ENCODE measurements at regions not wholly inside any gene's neighbourhood (a gene's known extent, or its start where the extent isn't known, plus 50 kb on each side); places are given as distances from the start of the nearest gene placed in this dataset.

- Histone ChIP-seq H3K4me2 (ENCODE audit: low read depth, low read length, poor library complexity, severe bottlenecking) (no peak overlapping the region), H3K4me3 (ENCODE audit: low read length, poor library complexity, severe bottlenecking) (no peak overlapping the region), H3K9ac (ENCODE audit: low read depth, low read length, poor library complexity, severe bottlenecking) (no peak overlapping the region), H3K36me3 (ENCODE audit: insufficient read depth, low read length) (no peaks in the 10 kb centered on the region), H3K9me2 (replicated peaks; ENCODE audit: low read depth, low read length) (no peaks in the 10 kb centered on the region), H3K4me1 (ENCODE audit: insufficient read depth, low read length, poor library complexity, severe bottlenecking) (no peaks in the 10 kb centered on the region), H4K20me1 (ENCODE audit: insufficient read depth, low read length, poor library complexity, severe bottlenecking) (no peaks in the 10 kb centered on the region), H2AFZ (ENCODE audit: low read length) (no peak overlapping the region), H3K27me3 (ENCODE audit: insufficient read depth, low read length, poor library complexity, severe bottlenecking) (no peaks in the 10 kb centered on the region), H3K9me3 (ENCODE audit: insufficient read depth, low read depth, low read length) (no peaks in the 10 kb centered on the region; the same call in 1 of the 2 replicates), H3K79me2 (ENCODE audit: insufficient read depth, low read length) (no peaks in the 10 kb centered on the region), H3F3A (ENCODE audit: low read depth) (no peaks in the 10 kb centered on the region)
- no peak for TF ChIP-seq EZH2phosphoT487 (IDR thresholded peaks at IDR 0.05; ENCODE audit: borderline replicate concordance)
- TF ChIP-seq CTCF (conservative IDR thresholded peaks at IDR 0.05; ENCODE audit: low read length): no peak
Observed at GRCh38 chr4:24433515-24434214, 150.7 kb downstream of the DHX15 start.

- H3F3A ChIP-seq (ENCODE audit: low read depth): no peaks in the 10 kb centered on the region
- H3K9ac ChIP-seq (ENCODE audit: low read depth, low read length, poor library complexity, severe bottlenecking): no peak overlapping the region
- no peak overlapping the region for H3K4me3 ChIP-seq (ENCODE audit: low read length, poor library complexity, severe bottlenecking)
- no peaks in the 10 kb centered on the region for H3K9me2 ChIP-seq (replicated peaks; ENCODE audit: low read depth, low read length)
- no peaks in the 10 kb centered on the region for H3K9me3 ChIP-seq (ENCODE audit: insufficient read depth, low read depth, low read length)
- no peaks in the 10 kb centered on the region for H3K27me3 ChIP-seq (ENCODE audit: insufficient read depth, low read length, poor library complexity, severe bottlenecking)
- TF ChIP-seq CTCF (conservative IDR thresholded peaks at IDR 0.05; ENCODE audit: low read length): no peak
- no peak for TF ChIP-seq EZH2phosphoT487 (IDR thresholded peaks at IDR 0.05; ENCODE audit: borderline replicate concordance)
- no peak overlapping the region for H2AFZ ChIP-seq (ENCODE audit: low read length)
- no peaks in the 10 kb centered on the region for H3K4me1 ChIP-seq (ENCODE audit: insufficient read depth, low read length, poor library complexity, severe bottlenecking)
- no peaks in the 10 kb centered on the region for H3K36me3 ChIP-seq (ENCODE audit: insufficient read depth, low read length)
- no peaks in the 10 kb centered on the region for H4K20me1 ChIP-seq (ENCODE audit: insufficient read depth, low read length, poor library complexity, severe bottlenecking)
- no peaks in the 10 kb centered on the region for H3K79me2 ChIP-seq (ENCODE audit: insufficient read depth, low read length)
- no peak overlapping the region for H3K4me2 ChIP-seq (ENCODE audit: low read depth, low read length, poor library complexity, severe bottlenecking)
Observed at GRCh38 chr4:24428850-24429249, 155.5 kb downstream of the DHX15 start.

- no peaks in the 10 kb centered on the region for H3K36me3 ChIP-seq (ENCODE audit: insufficient read depth, low read length)
- TF ChIP-seq CTCF (conservative IDR thresholded peaks at IDR 0.05; ENCODE audit: low read length) (no peak), EZH2phosphoT487 (IDR thresholded peaks at IDR 0.05; ENCODE audit: borderline replicate concordance) (no peak)
Observed at GRCh38 chr4:24426557-24426956, 157.8 kb downstream of the DHX15 start.

More at GRCh38 chr4:24426557-24426956, 157.8 kb downstream of the DHX15 start:
- no peaks in the 10 kb centered on the region for H3K4me1 ChIP-seq (ENCODE audit: insufficient read depth, low read length, poor library complexity, severe bottlenecking)
- H3K9me3 ChIP-seq (ENCODE audit: insufficient read depth, low read depth, low read length): no peaks in the 10 kb centered on the region
- no peak overlapping the region for H3K4me3 ChIP-seq (ENCODE audit: low read length, poor library complexity, severe bottlenecking)
- H3K9ac ChIP-seq (ENCODE audit: low read depth, low read length, poor library complexity, severe bottlenecking): no peak overlapping the region
- no peak overlapping the region for H2AFZ ChIP-seq (ENCODE audit: low read length)
- no peaks in the 10 kb centered on the region for H4K20me1 ChIP-seq (ENCODE audit: insufficient read depth, low read length, poor library complexity, severe bottlenecking)
- H3K4me2 ChIP-seq (ENCODE audit: low read depth, low read length, poor library complexity, severe bottlenecking): no peak overlapping the region
- no peaks in the 10 kb centered on the region for H3K27me3 ChIP-seq (ENCODE audit: insufficient read depth, low read length, poor library complexity, severe bottlenecking)
- no peaks in the 10 kb centered on the region for H3K9me2 ChIP-seq (replicated peaks; ENCODE audit: low read depth, low read length)
- H3F3A ChIP-seq (ENCODE audit: low read depth): no peaks in the 10 kb centered on the region
- H3K79me2 ChIP-seq (ENCODE audit: insufficient read depth, low read length): no peaks in the 10 kb centered on the region
